ENCODE measurements at regions not wholly inside any gene's neighbourhood (a gene's known extent, or its start where the extent isn't known, plus 50 kb on each side); places are given as distances from the start of the nearest gene placed in this dataset.
"Not testable (repeated sequence)": the region's sequence is repeated elsewhere in the genome, so short reads cannot be mapped to it uniquely, and the experiment has no call there.

- no peak for DNase-seq
Measured at GRCh38 chr18:46179306-46179705, 75.1 kb downstream of the HAUS1 start.

GRCh38 chr18:46182633-46183358, 78.6 kb downstream of the HAUS1 start:
- DNase-seq = no peak

- not testable (repeated sequence) for DNase-seq
Measured at GRCh38 chr18:46184296-46184695, 80.1 kb downstream of the HAUS1 start.

GRCh38 chr18:46184727-46185126, 80.5 kb downstream of the HAUS1 start:
- no peak for DNase-seq

- DNase-seq = no peak
Measured at GRCh38 chr18:46190667-46191066, 86.5 kb downstream of the HAUS1 start.

- DNase-seq = no peak
Measured at GRCh38 chr18:46196627-46197243, 92.5 kb downstream of the HAUS1 start.

GRCh38 chr18:46199515-46200147, 95.4 kb downstream of the HAUS1 start:
- peak; percentile 37 for DNase-seq

- DNase-seq = not testable (repeated sequence)
Measured at GRCh38 chr18:46200178-46201055, 96.2 kb downstream of the HAUS1 start.

GRCh38 chr18:46204143-46204542, 100.0 kb downstream of the HAUS1 start:
- DNase-seq = no peak

- DNase-seq = no peak
Measured at GRCh38 chr18:46207985-46208384, 103.8 kb downstream of the HAUS1 start.

GRCh38 chr18:46209161-46209560, 105.0 kb downstream of the HAUS1 start:
- DNase-seq = no peak

GRCh38 chr18:46211816-46212215, 107.6 kb downstream of the HAUS1 start:
- DNase-seq = no peak

GRCh38 chr18:46212398-46212797, 108.2 kb downstream of the HAUS1 start:
- DNase-seq = no peak

- DNase-seq = no peak
Measured at GRCh38 chr18:46213295-46213694, 109.1 kb downstream of the HAUS1 start.

GRCh38 chr18:46214435-46214834, 110.2 kb downstream of the HAUS1 start:
- DNase-seq = no peak

GRCh38 chr18:46215902-46216723, 111.9 kb downstream of the HAUS1 start:
- no peak for DNase-seq

- DNase-seq = no peak
Measured at GRCh38 chr18:46220116-46220515, 115.9 kb downstream of the HAUS1 start.

- DNase-seq = no peak
Measured at GRCh38 chr18:46222093-46222492, 117.9 kb downstream of the HAUS1 start.

- no peak for DNase-seq
Measured at GRCh38 chr18:46222710-46223360, 118.7 kb downstream of the HAUS1 start.

GRCh38 chr18:46224181-46224775, 120.1 kb downstream of the HAUS1 start:
- DNase-seq = no peak

GRCh38 chr18:46226461-46226860, 122.3 kb downstream of the HAUS1 start:
- no peak for DNase-seq
